CD1c-positive myeloid dendritic cell (primary cell): ENCODE measurements at regions not wholly inside any gene's neighbourhood (a gene's known extent, or its start where the extent isn't known, plus 50 kb on each side); places are given as distances from the start of the nearest gene placed in this dataset.
"Not testable (repeated sequence)": the region's sequence is repeated elsewhere in the genome, so short reads cannot be mapped to it uniquely, and the experiment has no call there.

Source experiments
- DNase-seq: peaks from one replicate; pipeline ENCODE4 v3.0.0-alpha.2; 2016; ENCODE audit errors: extremely low spot score

GRCh38 chrY:17511984-17512383 is 368.0 kb downstream of the CDY2B start:
- not testable (repeated sequence) for DNase-seq

DNA sequence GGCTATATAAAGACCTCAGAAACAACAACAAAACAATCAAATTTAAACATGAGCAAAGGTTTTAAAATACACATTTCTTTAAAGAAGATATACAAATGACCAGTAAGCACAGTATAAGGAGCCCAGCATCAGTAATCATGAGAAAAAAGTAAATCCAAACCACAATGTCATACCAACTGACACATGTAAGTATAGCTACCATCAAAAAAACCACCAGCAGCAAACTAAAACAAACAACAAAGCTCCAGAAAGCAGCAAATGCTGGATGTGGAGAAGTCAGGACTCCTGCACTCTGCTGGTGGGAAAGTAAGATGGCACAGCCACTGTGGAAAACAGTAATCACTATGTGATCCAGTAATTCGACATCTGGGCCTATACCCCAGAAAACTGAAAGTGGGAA is 368.5 kb downstream of the CDY2B start:
- not testable (repeated sequence) for DNase-seq

- not testable (repeated sequence) for DNase-seq
Measured at GRCh38 chrY:17505834-17506233, 374.2 kb downstream of the CDY2B start.

DNA sequence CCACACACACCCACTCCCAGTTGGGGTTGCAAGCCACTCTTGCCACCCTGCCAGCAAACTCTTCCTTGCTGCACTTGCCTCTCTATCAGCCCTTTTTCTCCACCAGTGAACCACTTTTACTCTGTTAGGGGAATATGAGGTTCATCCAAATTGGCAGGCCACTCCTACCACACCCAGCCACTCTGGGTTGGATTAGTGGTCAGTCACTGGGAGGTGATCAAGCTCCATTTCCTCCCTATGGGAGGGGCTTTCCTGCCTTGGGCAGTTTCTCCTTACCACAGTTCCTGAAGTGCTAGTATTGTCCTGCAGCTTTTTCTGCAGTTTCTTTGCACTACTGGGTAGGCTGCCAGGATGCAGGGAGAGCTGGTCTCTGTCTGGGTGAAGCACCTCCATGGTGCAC is 395.3 kb downstream of the CDY2B start:
- DNase-seq, result not testable (repeated sequence)

GRCh38 chrY:17484157-17484556 is 395.9 kb downstream of the CDY2B start:
- DNase-seq, result not testable (repeated sequence)

DNA sequence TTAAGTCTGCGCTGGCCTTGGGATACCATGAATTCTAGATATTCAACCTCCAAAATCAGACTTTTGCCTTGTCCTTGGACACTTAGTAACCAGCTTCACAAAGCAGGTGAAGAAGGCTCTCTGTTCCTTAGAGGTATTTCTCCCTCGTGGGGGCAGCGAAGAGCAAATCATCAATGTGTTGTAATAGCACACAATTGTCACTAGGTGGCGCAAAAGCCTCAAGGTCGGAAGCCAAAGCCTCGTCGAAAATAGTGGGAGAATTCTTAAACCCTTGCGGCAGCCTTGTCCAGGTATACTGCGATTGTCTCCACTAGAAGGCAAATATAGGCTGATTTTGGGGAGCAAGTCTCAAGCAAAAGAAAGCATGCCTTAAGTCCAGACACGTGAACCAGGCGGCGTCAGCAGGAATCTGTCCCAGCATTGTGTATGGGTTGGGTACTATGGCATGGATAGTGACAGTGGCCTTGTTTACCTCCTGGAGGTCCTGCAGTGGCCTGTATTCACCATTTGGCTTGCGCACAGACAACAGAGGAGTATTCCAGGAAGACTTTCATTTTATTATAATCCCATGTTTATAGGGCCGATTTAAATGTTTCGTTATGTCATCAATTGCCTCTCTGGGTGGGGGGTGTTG is 398.5 kb downstream of the CDY2B start:
- not testable (repeated sequence) for DNase-seq

DNA sequence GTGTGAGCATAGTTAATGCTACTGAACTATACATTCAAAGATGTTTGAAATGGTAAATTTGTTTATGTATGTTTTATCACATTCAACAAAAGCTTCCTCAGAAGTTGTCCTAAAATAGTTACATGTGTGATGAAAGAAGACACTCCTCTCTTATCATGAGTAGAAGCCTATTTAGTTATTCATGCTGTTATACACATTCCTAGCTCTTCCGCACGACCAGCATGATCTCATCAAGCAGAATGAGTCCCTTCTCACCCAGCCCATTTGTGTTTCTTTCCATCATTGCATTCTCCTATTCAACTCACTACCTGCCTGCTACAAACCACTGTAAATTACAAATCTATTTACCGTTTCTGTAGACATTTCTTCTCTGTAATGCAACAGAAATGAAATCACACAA is 408.0 kb downstream of the CDY2B start:
- DNase-seq, result not testable (repeated sequence)

DNA sequence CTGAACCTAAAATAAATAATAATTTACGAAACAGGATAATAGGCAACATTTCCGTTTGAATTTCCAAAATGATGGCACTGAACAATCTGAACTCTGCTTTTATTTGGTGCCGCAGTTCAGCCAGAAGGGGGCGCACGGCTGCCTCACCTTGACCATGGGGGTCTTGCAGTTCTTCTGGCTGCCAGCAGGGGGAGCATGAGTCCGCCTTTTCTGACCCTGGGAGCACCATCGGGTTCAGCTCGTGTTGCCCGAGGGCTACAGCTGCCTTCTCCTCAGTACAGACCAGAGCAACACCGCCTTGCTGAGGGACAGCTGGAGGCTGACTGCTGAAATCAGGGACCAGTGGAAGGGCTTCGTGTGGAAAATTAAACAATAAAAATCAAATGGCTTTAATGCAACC is 420.3 kb downstream of the CDY2B start:
- DNase-seq, result not testable (repeated sequence)

DNA sequence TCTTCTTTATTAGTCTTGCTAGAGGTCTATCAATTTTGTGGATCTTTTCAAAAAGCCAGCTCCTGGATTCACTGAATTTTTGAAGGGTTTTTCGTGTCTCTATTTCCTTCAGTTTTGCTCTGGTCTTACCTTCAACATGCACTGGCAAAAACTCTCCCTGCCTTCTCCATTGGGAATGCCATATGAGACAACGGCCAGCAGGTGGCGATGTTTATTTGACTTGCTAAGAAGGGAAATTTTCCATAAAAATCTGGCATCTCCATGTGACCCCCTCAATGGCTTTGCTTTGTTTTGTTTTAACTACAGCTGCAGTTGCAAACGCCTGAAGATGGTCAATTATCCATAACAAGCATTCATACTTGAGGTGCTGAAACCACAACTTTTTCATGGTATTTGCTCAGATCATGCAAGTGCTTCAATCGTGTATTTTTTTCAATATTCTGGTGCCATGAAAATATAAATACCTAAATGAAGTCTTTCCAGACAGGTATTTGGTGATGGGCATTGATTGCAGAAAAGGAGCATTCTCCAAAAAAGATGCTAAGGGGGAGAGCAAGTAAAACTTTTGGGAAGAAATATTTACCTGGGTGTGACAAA is 449.4 kb downstream of the CDY2B start:
- DNase-seq, result peak; percentile 9

DNA sequence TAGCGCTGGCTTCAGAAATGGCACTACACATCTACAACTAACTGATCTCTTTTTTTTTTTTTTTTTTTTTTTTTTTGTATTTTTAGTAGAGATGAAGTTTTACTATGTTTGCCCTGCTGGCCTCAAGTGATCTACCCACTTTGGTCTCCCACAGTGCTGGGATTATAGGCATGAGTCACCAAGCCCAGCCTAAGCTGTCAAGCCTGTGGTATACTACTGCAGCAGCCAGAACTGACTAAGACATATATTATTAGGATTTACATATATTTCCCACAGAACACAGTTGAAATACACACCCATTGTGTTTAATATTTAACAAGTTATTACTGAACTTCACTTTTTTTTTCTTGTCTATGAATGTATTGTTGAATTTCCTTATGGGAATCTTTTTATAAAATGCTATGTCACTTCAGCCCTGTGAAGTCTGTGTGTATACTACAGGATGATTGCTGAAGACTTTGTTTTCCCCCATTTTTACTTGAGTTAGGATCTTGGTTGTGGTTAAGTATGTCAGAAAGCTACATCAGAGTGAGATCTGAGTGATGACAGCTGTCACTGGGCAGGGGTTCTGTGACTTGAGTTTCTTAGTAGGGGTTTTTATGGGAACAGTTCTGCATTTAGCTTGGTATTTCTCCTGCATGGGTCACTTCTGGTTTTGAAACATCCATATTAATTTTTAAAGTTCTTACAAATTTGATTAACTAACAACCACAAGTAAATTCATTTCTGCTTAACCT is 481.5 kb downstream of the CDY2B start:
- no peak for DNase-seq

GRCh38 chrY:17397659-17398058 is 482.4 kb downstream of the CDY2B start:
- no peak for DNase-seq

DNA sequence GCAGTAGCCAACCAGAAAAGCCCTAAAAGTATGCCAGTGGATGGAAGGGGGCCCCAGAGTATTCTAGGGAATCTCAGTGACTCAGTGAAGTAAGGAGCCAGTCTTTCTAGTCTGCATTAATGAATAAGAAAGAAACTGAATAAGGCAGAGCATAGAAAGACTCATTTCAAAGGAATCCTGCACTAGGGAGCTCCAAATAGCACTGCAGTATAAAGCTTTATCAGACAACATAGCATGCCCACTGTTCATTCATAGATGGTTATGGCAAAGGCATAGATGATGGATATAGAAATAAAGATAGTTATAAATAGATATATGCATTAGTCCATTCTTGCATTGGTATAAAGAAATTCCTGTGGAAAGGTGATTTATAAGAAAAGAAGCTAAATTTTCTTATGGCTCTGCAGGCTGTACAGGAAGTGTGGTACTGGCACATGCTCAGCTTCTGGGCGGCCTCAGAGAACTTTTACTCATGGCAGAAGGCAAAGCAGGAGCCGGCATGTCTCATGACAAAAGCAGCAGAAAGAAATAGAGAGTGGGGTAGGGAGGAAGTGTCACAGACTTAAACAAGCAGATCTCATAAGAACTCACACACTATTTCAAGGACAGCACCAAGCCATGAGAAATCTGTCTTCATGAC is 498.5 kb downstream of the CDY2B start:
- DNase-seq, result no peak

DNA sequence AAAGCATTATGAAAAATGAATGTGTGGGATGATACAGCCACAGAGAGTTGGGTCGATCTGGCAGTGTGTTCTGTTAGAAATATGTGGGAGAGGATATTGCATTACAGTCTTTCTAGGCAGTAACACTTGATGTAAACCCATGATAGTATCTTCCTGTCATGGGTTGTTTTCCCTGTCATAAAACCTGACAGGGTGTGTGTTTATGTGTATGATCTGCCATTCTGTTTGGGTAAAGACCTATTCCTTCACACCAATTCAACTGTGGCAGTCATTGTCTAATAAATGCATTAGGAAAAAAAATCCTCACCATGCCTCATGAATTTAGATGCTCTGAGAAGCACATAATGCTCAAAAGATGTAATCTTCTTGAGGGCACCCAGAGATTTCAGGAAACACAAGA is 501.7 kb downstream of the CDY2B start:
- no peak for DNase-seq

DNA sequence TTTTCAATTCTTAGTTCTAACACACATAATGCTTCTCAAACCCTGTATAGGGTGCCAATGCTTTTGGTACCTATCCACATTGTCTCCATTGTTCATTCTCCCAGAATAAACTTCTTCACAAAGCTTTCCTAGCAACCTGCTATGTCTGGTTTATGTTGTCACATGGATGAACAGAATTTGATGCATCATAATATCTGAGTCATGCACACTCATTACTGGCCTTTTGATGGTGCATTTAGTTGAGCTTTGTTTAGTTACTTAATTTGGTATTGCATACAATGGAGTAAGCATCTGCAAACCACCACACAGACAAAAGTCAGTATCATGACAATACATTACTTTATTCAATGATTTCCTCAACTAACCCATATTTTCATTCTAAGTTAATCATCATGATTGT is 511.6 kb downstream of the CDY2B start:
- no peak for DNase-seq

DNA sequence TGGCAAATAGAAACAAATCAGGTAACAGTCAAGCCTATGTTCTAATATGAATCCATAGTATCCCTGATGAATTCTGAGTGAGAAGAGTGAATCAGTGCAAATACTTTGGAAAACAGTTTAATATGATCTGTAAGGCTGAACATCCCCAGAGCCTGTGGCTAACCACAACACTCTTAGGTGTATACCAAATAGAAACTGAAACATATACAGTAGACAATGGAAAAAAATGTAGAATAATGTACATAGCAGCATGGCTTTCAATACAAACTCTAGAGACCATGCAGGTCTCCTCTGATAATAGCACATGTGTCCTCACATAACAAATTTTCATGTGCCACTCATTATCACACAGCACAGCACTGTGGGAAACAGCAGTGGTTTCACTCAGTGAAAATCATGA is 513.6 kb downstream of the CDY2B start:
- DNase-seq, result no peak

GRCh38 chrY:17339028-17339427 is 541.0 kb downstream of the CDY2B start:
- no peak for DNase-seq

DNA sequence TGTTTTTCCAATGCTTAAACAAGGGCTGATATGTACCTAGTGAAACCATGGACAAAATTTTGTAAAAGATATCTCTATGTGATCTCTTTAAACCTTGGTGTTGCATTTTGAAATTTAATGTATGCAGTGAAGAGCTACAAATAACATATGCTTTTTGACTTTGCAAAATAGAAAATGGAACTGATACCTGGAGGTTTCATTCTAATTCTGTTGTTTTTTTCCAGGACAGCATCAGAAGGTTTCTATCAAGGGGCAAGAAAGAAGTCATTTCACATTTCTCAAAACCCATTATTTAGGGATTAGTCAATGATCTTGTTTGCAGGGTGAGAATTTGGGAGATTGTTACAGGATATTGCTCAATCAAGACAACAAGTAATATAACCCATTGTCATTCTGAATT is 549.3 kb downstream of the CDY2B start:
- no peak for DNase-seq

- no peak for DNase-seq
Measured at GRCh38 chrY:17319916-17320315, 560.1 kb downstream of the CDY2B start.

GRCh38 chrY:17318631-17319030 is 561.4 kb downstream of the CDY2B start:
- no peak for DNase-seq

- no peak for DNase-seq
Measured at GRCh38 chrY:17277056-17277455, 603.0 kb downstream of the CDY2B start.

DNA sequence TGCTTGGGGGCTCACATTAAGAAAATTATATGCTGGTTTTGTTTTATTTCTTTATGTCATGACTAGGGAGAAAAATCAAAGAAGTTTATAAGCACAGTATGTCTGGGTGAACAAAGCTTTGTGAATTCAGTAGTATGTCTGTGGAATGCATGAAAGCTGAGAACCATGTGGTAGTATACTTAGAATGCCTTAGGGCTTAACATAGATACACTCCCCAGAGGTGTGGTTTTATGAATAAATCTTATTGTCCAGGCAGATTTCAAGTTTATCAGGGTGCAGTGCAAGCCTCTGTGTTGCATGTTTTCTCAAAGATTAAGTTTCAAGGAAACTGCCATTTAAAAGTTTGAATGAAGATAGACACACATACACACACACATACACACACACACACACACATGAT is 620.5 kb downstream of the CDY2B start:
- no peak for DNase-seq

DNA sequence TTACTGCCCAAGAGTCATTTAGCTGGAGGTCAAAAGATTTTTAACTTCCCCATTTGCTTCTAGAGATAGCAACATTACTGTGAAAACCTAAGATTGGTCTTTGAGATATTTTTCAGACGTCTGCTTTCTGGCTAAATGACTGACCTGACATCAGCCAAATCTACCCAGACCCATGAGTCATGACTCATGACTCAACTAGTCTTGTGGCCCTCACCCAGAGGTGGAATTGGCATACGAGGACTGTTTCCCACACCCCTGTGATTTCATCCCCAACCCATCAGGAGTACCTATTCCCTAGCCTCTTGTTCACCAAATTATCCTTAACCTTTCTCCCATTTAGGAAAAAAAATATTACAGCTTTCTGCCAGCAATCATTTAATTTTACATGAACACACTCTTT is 641.6 kb downstream of the CDY2B start:
- no peak for DNase-seq

DNA sequence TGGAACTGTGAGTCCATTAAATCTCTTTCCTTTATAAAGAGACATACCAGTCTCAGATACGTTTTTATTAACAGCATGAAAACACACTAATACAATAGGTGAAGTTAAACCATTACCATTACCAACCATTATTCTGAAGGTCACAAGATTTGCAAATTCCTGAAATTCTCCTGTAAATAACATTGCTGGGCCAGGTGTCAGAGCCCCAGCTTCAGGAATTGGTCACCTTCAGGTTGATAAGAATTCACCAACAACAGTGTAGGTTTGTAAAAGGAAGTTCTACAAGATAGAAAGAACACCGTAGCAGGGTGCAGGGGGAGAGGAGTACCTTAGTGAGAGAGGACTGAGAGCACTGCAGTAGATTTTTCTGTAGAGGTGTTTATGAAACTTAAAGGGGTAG is 644.3 kb downstream of the CDY2B start:
- no peak for DNase-seq
